NCI-H82 (cell line): ENCODE measurements at regions not wholly inside any gene's neighbourhood (a gene's known extent, or its start where the extent isn't known, plus 50 kb on each side); places are given as distances from the start of the nearest gene placed in this dataset.

Source experiments
- DNase-seq: peaks from one replicate; lab custom pipeline; 2025; lab: John Stamatoyannopoulos, UW

DNA sequence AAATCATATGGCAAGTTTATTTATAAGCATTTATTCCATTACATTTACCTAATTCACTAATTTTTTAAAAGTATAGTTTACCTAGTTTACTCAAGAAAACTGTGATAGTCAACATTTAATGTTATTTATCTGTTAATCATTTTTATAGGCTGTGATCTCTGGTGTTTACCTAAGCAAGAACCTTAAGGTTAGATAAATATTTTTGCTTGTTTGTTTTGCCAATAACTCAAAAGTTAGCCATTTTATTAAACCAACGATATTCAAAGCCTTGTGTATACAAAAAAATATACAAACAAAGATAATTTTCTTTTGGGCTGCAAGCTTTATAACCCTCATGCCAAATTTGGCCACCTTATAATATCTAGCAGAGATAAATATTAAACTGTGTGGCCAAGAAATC lies 157.3 kb downstream of the SLCO1B3 start:
- no peak for DNase-seq

DNA sequence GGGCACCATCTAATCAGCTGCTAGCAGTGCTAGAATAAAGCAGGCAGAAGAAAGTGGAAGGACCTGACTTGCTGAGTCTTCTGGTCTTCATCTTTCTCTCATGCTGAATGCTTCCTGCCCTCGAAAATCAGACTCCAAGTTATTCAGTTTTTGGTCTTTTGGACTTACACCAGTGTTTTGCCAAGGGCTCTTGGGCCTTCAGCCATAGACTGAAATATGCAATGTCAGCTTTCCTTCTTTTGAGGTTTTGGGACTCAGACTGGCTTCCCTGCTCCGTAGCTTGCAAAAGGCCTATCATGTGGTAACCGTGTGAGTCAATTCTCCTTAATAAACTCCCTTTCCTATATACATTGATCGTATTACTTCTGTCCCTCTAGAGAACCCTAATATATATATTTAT lies 159.3 kb downstream of the SLCO1B3 start:
- no peak for DNase-seq

DNA sequence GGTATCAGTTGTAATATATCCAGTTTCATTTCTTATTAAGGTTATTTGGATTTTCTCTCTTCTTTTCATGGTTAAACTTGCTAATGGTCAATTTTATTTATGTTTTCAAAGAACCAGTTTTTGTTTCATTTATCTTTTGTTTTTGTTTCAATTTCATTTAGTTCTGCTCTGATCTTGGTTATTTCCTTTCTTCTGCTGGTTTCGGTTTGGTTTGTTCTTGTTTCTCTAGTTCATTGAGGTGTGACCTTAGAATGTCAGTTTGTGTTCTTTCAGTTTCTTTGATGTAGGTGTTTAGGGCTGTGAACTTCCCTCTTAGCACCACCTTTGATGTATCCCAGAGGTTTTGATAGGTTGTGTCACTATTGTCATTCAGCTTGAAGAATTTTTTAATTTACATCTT lies 145.6 kb upstream of the SLCO1B1 start:
- DNase-seq, result no peak

DNA sequence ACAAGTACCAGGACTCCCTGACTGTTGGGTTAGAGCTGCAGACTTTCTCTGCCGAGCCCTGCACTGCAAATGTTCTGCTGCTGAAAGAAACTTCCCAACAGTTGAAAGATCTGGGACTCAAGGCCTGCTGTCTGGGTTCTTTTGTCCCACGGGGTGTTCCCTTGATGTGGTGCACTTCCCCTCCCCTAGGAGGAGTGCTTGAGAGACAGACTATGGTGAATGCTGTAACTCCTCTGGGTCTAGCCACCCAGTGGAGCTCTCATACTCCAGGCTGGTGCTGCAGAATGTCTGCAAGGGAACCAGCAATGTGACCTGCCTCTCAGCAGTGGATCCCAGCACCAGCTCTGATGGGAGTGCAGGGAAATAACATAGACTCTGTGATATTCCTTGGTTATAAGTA lies 129.2 kb upstream of the SLCO1B1 start:
- DNase-seq, result no peak

DNA sequence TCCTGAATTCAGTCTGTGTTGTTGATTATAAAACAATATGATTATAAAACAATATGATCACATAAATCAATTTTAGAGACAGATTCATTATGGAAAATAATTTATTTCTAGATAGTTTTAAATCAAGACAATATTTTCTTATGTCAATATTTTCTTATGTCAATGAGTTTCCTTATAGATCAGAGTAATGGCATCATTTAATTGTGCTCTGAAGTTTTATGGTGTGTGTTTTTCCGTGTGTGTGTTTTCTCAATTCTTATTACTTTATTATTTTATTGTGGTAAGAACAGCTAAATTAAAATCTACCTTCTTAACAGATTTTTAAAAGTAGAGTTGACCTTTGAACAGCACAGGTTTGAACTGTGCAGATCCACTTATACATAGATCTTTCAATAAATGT lies 105.3 kb upstream of the SLCO1B1 start:
- DNase-seq, result no peak

DNA sequence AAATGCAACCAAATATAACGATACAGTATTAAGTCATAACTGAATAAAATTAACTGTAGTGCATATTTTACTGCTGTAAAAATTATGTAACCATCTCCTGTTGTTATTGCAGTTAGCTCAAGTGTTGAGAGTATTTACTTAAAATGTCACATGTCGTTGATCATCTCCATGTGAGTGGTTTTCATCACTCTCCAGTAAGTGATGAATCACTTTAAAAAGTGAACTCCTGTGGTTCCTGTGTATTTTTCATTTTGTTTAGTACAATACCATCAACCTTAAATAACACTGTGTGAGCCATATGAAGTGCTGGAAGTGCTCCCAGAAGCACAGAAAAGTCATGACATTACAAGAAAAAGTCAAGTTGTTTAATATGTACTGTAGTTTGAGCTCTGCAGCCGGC lies 104.7 kb upstream of the SLCO1B1 start:
- no peak for DNase-seq

DNA sequence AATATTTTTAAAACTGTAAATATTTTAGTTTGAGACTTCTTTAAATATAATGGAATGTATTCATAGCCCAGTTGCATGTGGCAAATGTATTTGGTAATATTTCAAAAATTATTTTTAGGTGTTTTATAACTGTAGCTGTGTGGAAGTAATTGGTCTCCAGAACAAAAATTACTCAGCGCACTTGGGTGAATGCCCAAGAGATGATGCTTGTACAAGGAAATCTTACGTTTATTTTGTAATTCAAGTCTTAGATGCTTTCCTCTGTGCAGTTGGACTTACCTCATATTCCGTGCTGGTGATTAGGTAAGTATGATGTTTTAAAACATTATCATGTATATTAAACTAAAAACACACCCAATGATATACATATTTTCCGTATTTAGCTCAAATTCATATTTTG lies 76.7 kb upstream of the SLCO1B1 start:
- no peak for DNase-seq

DNA sequence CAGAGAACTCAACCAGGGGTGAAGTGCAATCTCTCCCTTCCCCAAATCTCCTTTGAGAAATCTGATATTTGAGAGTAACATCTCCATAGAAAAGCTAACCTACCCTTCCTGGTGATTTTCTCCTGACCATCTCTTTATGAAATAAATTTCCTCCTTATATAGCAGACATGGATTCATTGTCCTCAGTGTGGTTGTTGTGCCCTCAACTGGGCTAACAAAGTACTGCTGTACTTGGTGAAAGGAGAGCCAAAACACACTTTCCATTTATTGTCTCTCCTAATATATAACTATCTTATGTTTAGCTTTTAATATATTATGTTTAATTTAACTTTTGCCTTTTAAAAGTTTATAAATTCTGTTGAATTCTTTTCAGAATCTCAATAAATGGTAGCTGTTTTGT lies 65.1 kb upstream of the SLCO1B1 start:
- peak; percentile 16 for DNase-seq

DNA sequence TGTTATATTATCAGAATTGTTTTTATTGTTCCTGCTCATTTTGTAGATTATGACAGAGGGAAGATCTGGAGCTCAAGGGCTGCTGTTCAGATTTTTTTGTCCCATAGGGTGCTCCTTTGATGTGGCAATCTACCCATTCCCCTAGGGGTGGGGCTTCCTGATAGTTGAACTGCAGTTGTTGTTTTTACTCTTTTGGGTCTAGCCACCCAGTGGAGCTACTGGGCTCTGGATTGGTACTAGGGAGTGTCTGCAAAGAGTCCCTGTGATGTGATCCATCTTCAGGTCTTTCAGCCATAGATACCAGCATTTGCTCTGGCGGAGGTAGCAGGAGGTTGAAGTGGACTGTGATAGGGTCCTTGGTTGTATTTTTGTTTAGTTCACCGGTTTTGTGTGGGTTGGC lies 57.9 kb upstream of the SLCO1B1 start:
- DNase-seq, result no peak

DNA sequence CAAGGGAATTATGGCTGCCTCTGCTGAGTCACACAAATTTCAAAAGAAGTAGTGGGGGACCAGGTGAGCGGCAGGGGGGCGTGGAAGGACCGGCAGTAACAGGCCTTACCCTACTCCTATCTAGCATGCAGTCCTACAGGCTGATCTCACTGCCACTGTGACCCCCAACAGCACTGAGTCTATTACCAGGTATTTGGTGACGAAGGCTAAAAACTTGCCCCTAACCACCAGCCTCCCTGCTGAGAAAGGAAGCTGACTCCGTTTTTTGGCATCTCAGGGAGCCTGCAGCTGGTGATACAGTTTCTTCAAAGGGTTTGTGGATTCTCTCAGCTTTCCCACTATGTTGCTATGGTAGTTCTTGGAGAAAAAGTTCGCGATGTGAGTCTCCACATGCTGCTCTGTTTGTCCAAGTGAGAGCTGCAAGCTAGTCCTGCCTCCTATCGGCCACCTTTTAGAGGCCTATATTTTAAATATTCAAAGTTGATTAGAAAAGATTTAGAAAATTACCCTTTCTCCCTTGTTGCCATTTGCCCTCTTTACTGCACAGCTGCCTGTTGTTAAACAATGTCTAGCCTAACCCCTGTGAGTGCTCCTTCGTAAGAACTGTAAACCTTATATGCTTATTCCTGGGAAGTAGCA lies 57.1 kb upstream of the SLCO1B1 start:
- no peak for DNase-seq
